ENCODE measurements at regions not wholly inside any gene's neighbourhood (a gene's known extent, or its start where the extent isn't known, plus 50 kb on each side); places are given as distances from the start of the nearest gene placed in this dataset.

DNA sequence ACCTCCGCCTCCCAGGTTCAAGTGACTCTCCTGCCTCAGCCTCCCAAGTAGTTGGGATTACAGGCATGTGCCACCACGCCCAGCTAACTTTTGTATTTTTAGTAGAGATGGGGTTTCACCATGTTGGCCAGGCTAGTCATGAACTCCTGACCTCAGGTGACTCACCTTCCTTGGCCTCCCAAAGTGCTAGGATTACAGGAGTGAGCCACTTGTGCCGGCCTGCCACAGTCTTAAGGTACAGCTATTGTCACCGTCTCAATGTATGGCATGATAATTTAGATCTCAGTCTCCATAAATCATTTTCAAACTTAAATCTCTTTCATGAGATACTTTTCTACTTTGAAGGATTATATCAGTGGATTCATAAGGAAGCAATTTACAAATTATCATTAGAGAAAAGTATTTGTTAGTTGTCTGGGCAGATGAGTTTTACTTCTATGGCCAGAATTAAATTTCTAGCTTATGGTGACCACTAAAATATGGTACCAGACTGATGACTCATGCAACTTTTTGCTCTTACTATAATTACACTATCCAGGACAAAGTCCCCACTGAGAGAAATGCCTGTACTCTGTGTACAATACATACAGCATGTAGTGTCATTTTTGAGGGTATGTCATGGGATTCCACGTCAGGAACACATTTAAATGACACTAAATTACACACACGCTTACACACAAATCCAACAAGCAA is 1230.3 kb upstream of the GOT2 start:
- TF ChIP-seq, protein P1, sequence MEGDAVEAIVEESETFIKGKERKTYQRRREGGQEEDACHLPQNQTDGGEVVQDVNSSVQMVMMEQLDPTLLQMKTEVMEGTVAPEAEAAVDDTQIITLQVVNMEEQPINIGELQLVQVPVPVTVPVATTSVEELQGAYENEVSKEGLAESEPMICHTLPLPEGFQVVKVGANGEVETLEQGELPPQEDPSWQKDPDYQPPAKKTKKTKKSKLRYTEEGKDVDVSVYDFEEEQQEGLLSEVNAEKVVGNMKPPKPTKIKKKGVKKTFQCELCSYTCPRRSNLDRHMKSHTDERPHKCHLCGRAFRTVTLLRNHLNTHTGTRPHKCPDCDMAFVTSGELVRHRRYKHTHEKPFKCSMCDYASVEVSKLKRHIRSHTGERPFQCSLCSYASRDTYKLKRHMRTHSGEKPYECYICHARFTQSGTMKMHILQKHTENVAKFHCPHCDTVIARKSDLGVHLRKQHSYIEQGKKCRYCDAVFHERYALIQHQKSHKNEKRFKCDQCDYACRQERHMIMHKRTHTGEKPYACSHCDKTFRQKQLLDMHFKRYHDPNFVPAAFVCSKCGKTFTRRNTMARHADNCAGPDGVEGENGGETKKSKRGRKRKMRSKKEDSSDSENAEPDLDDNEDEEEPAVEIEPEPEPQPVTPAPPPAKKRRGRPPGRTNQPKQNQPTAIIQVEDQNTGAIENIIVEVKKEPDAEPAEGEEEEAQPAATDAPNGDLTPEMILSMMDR (IDR thresholded peaks at IDR 0.05 in 4 of 5, conservative IDR thresholded peaks at IDR 0.05 in 1 of 5) = no peak
- no peak for TF ChIP-seq POLR2A (IDR thresholded peaks at IDR 0.05)
